Endothelial cell of umbilical vein (primary cell): ENCODE measurements at regions not wholly inside any gene's neighbourhood (a gene's known extent, or its start where the extent isn't known, plus 50 kb on each side); places are given as distances from the start of the nearest gene placed in this dataset.

Experiments
- EZH2 ChIP-seq: IDR thresholded peaks from 2 replicates; pipeline ENCODE4 v1.6.1; 2012; ENCODE audit warnings: borderline replicate concordance, low read depth, mild to moderate bottlenecking, moderate library complexity, low read length, inconsistent platforms; ENCODE audit not compliant: severe bottlenecking
- FOS ChIP-seq: IDR thresholded peaks from 2 replicates; pipeline ENCODE4 v1.6.1; 2011; ENCODE audit warnings: mild to moderate bottlenecking, low read length, moderate library complexity, borderline replicate concordance; ENCODE audit not compliant: insufficient read depth
- GATA2 ChIP-seq: IDR thresholded peaks from 2 replicates; pipeline ENCODE4 v1.7.0; 2011; ENCODE audit warnings: low read depth, mild to moderate bottlenecking, moderate library complexity, mixed read lengths, low read length; ENCODE audit not compliant: insufficient read length, insufficient read depth
- JUN ChIP-seq: IDR thresholded peaks from 2 replicates; pipeline ENCODE4 v1.6.1; 2011; ENCODE audit warnings: borderline replicate concordance, low read depth; ENCODE audit not compliant: insufficient read length, insufficient read depth
- MYC ChIP-seq: IDR thresholded peaks from one replicate; pipeline ENCODE4 v1.6.1; 2011; ENCODE audit warnings: mild to moderate bottlenecking, low read depth, low read length
- POLR2A ChIP-seq: IDR thresholded peaks from 2 replicates; pipeline ENCODE4 v1.6.1; 2012; ENCODE audit warnings: low read depth, mild to moderate bottlenecking, control low read depth, low read length
- POLR2AphosphoS5 ChIP-seq: IDR thresholded peaks from 2 replicates; pipeline ENCODE4 v1.6.1; 2012; ENCODE audit warnings: low read depth, mild to moderate bottlenecking, control low read depth, low read length, moderate library complexity; ENCODE audit not compliant: insufficient read depth
- TF ChIP-seq, protein P1 (sequence below), 2 donors: IDR thresholded peaks; 1 replicate in 1 of 2; 2 replicates in 1 of 2; pipeline ENCODE4 v1.5.1; 2011; ENCODE audit warnings: low read length in 2 of 2, mild to moderate bottlenecking in 2 of 2, moderate library complexity in 2 of 2, control low read depth in 1 of 2, inconsistent platforms in 1 of 2, low read depth in 1 of 2; ENCODE audit not compliant: insufficient read depth in 1 of 2; ENCODE audit errors: extremely low read depth in 1 of 2
- TF ChIP-seq, protein P2 (sequence below): IDR thresholded peaks from 2 replicates; pipeline ENCODE4 v1.6.1; 2011; ENCODE audit not compliant: insufficient read depth, insufficient read length

DNA sequence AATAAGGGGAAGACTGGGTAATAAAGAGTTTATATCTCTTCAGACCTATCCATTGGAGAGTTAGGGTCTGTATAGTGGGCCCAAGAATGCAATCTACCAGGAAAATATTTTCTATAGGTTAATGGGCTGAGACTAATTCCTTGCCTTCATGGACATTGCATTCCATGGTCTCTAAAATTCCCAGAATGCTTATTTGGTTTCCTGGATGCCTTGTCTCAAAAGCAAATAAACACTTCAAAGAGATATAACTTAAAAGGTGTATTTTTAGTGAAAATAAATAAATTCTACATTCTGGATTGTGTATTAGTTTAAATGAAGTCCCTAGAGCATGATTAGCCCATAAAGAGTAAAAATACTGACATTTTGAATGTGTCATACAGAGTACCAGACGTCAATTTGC is 550.1 kb upstream of the PKN2 start:
- TF ChIP-seq, protein P1, sequence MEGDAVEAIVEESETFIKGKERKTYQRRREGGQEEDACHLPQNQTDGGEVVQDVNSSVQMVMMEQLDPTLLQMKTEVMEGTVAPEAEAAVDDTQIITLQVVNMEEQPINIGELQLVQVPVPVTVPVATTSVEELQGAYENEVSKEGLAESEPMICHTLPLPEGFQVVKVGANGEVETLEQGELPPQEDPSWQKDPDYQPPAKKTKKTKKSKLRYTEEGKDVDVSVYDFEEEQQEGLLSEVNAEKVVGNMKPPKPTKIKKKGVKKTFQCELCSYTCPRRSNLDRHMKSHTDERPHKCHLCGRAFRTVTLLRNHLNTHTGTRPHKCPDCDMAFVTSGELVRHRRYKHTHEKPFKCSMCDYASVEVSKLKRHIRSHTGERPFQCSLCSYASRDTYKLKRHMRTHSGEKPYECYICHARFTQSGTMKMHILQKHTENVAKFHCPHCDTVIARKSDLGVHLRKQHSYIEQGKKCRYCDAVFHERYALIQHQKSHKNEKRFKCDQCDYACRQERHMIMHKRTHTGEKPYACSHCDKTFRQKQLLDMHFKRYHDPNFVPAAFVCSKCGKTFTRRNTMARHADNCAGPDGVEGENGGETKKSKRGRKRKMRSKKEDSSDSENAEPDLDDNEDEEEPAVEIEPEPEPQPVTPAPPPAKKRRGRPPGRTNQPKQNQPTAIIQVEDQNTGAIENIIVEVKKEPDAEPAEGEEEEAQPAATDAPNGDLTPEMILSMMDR (IDR thresholded peaks at IDR 0.05; ENCODE audit: extremely low read depth in 1 of 2, insufficient read depth in 1 of 2, low read depth in 1 of 2, low read length in 2 of 2): no peak
- TF ChIP-seq MYC: no peak
- TF ChIP-seq POLR2AphosphoS5: no peak
- no peak for TF ChIP-seq EZH2
- TF ChIP-seq, protein P2, sequence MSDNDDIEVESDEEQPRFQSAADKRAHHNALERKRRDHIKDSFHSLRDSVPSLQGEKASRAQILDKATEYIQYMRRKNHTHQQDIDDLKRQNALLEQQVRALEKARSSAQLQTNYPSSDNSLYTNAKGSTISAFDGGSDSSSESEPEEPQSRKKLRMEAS: no peak
- TF ChIP-seq JUN: no peak
- no peak for TF ChIP-seq GATA2
- TF ChIP-seq POLR2A: no peak
- no peak for TF ChIP-seq FOS
